ENCODE measurements at regions not wholly inside any gene's neighbourhood (a gene's known extent, or its start where the extent isn't known, plus 50 kb on each side); places are given as distances from the start of the nearest gene placed in this dataset.
A peak's percentile ranks its signal among the peaks of the same experiment; 100 is the strongest.

GRCh38 chr3:107247116-107247515 lies 130.1 kb upstream of the CCDC54 start:
- no peak for DNase-seq

DNA sequence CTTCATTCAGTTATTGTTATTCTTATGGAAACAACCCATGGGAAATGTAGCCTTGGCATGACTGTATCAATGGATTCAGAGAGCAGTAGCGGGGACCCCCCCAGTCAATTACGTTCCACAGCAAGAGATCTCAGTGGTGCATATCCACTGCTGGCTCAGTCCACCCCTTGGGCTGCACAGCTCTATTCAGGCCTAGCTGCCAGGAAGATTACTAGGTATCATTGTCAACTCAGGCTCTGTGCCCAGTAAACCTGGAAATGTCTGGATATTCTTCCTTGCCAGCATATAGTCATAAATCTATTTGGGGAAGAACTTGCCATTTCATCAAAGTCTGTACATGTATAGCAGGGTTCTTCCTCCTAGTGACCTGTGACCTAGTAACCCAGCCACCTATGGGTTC lies 128.1 kb upstream of the CCDC54 start:
- DNase-seq = no peak

DNA sequence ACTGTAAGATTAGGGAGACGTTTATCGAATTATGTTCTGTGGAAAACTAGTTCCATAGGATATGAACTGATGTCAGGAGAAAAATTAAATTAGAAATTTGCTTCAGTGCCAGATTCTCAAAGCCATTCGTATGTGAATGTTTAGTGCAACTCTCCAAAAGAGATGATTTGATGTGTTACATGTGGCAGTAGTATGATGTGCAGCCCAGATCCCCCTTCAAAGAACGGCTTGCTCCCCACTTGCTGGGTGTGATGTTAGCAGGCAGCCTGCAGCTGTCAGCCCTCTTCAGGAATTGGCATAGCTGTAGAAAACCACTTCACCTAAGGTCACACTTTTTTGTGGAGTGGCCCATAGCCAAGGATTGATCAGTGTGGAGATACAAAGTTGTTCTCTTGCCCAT lies 127.0 kb upstream of the CCDC54 start:
- DNase-seq = no peak

GRCh38 chr3:107251819-107252218 lies 125.4 kb upstream of the CCDC54 start:
- no peak for DNase-seq

GRCh38 chr3:107256963-107257362 lies 120.3 kb upstream of the CCDC54 start:
- DNase-seq = no peak

- no peak for DNase-seq
Observed at GRCh38 chr3:107258300-107258699, 118.9 kb upstream of the CCDC54 start.

DNA sequence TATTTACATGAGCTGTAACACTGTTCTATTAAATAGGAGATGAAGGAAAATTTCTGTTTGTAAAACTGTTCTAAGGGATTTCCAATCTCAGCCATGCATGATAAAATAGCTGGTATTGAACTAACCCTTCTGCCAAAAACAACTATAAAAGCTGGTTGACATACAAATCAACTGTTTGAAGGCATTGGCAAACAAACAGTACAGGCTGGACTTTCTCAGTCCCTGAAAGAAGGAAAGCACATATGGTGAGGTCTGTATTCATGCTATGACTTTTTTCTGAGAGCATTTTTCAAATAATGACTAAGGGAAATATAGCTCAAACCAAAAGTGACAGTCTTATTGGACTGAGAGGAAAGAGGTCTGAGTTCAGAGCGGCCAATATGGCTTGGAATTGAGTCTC lies 117.0 kb upstream of the CCDC54 start:
- DNase-seq = no peak

GRCh38 chr3:107263269-107264021 lies 113.8 kb upstream of the CCDC54 start:
- DNase-seq = no peak

DNA sequence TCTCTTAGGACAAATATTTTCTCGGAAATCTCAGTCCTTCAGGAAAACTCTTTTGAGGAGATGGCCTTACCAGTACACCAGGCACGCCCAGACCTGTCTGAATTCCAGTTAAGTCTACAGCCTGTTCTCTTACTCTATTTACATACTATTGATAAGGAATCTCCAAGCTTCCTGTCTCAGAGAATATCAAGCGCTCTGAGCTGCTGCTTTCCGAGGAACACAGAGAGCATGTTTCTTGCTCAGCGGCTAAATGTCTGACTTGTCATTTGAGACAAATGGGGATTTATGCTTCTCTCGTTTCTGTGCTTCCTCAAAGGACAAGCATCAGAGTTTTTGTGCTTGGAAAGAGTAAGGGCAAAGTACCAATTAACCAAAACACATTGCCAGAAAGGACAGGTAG lies 112.4 kb upstream of the CCDC54 start:
- no peak for DNase-seq

GRCh38 chr3:107265526-107265925 lies 111.7 kb upstream of the CCDC54 start:
- DNase-seq = no peak

DNA sequence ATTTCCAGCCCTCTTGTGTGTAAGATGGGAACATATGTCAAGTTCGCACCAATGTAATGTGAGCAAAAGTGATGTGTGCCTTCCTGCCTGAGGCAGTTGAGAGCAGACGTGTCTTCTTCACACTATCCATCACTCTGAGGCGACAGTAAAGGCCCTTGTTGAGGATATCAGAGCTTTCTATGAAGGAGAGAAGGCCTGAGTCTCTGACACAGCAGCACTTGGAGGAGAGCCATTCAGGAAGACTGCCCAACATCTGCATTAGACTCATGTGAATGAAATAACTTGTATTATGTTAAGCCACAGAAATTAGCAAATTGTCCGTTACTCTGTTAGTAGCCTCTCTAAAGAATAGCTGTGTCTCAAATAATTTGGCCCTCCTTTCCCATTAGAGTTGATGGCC lies 108.8 kb upstream of the CCDC54 start:
- DNase-seq = no peak

DNA sequence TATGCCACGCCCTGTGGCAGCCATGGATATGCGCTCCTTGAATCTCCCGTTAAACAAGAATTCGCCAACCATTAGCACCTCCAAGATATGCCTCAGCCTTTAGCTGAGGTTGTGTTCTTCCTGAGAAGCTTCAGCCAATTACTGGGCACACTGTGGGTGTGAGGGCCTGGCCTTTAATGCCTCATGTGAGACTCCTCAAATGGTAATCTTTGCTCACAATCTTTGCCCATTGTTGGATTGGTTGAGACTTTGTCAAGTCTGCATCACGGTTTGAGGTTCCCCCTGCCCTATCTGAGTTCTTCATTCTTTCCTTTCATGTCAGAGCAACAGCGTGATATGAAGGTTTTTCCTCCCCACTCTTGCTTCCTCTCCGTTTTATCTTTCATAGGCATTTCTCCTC lies 108.1 kb upstream of the CCDC54 start:
- DNase-seq = no peak

DNA sequence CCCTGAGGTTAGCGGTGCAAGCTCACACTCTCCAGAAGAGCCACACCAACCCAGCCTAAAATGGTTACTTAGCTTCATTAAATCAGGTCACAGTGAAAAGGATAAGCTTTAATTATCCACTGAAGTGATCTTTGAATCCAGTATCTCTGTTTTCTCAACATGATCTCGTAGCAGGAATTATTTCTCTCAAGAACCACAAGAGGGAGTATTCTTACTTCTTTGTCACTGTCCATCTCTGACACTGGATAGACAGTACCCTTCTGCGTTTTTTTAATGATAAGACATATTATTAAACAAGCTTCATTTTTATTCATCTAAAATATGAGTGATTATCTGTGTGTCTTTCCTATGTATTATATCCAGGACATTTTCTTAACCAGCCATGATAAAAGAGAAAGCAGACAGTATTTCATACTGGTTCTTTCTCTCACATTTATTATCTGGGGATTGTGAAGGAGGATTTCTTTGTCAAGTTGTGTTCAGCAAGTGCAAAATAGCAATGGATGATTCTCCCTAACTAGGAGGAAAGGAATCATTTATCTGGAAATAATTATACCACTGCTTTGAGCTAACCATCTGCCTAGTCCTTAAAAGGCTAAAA lies 105.4 kb upstream of the CCDC54 start:
- DNase-seq = peak; percentile 26

DNA sequence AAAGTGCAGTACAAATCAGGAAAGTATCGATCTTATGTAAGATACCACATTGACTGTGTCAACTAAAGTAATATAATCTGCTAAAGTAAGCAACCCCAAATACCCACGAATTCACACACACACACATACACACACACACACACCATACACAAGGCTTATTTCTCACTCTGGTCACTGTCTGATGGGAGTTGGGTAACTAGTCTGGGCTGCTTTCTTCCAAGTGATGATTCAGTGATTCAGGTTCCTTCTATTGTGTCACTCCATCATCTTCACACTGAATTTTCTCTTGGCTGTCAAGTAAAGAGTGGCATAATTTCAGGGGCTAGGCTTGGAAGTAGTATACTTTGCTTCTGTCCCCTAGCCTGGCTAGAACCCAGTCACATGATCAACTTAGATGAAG lies 104.8 kb upstream of the CCDC54 start:
- no peak for DNase-seq

DNA sequence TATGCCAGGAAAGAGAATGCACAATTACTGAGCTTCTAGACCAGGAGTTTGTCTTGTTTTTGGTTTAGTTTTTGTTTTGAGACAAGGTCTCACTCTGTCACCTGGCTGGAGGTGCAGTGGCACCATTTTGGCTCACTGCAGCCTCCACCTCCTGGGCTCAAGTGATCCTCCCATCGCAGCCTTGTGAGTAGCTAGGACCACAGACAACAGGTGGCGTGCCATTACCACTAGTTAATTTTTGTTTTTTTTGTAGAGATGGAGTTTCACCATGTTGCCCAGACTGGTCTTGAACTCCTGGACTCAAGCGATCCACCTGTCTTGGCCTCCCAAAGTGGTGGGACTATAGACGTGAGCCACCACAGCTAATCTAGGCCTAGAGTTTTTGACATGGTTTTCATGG lies 104.4 kb upstream of the CCDC54 start:
- DNase-seq = no peak

GRCh38 chr3:107273771-107274170 lies 103.5 kb upstream of the CCDC54 start:
- no peak for DNase-seq

DNA sequence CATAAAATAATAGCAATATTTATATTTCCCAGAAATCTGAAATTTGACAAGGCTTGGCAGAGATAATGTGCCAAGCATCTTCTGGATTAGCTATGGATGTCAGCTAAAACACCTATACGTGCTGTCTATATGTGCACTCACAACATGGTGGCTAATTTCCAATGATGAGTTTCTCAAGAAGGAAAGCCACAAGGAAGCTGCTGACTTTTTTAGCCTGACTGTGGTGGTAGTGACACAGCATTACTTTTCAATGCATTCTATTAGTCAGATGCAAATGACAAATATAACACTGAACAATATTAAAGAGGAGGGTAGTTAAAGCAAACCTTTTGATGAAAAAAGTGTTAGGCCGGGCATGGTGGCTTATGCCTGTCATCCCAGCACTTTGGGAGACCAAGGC lies 101.7 kb upstream of the CCDC54 start:
- no peak for DNase-seq

- DNase-seq = no peak
Observed at GRCh38 chr3:107283948-107284347, 93.3 kb upstream of the CCDC54 start.

DNA sequence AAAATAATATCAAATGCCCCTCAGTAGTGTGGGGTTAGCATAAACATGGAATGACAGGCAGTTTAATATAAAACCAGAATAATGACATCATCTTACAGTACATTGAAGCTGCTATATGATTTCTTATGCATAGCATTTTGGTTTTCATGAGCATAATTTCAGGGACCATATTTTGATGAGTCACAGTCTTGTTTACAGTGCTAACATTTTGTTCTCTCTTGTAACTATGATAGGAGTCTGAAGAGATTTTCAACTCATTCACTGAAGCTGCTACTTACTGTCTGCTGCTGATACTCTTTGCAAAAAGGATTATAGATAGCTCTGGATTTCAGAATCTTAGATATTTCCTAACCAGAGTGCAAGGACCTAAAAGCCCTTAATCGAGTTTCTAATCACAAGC lies 92.6 kb upstream of the CCDC54 start:
- no peak for DNase-seq

DNA sequence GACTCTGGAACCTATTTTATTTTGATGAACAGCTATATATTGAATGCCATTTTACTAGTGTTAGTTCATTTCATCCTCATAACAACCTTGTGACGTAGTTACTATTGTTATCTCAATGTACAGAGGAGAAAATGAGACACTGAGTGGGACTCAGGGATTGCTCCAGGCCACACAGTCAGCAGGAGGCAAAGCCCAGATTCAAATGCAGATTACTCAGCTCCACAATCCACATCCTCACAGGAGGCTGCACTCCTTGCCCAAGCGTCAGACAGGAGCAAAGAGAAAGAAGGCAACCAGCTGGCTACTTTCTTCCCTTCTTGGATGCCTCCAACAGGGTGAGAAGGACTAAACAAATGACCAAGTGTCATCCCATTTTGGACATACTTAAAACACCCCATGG lies 92.0 kb upstream of the CCDC54 start:
- DNase-seq = no peak

- DNase-seq = no peak
Observed at GRCh38 chr3:107289354-107289753, 87.9 kb upstream of the CCDC54 start.

GRCh38 chr3:107294117-107294516 lies 83.1 kb upstream of the CCDC54 start:
- no peak for DNase-seq

- DNase-seq = no peak
Observed at GRCh38 chr3:107297597-107297996, 79.6 kb upstream of the CCDC54 start.

- peak; percentile 48 for DNase-seq
Observed at GRCh38 chr3:107307205-107307604, 70.0 kb upstream of the CCDC54 start.

DNA sequence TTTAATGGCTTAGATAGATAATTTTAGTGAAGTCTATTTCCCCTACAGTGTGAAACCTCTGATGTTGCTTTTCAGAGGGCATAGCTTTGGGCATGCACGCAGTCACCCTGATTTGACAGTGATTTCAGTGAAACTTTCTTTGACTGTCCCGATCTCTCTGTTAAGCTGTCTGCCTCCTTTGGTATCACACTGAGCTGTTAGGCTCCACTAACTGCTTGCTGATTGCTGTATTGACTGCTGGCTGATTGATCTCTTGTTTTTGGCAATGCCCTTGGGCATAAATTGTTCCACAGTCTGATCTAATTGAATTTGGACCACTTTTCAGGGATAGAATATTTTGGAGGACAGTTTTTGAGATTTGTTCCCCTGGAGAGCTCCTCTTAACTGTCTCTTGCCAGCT lies 68.5 kb upstream of the CCDC54 start:
- no peak for DNase-seq

Measured in MV-4-11 (cell line).